SK-N-SH (cell line): ENCODE measurements at regions not wholly inside any gene's neighbourhood (a gene's known extent, or its start where the extent isn't known, plus 50 kb on each side); places are given as distances from the start of the nearest gene placed in this dataset.

ENCODE experiments used
- CTCF ChIA-PET: fragments of 300-600, 350-600 bp; formaldehyde crosslinking; extraction: SDS; loops from one replicate; lab custom pipeline; 2021; lab: Yijun Ruan, JAX
- POLR2A ChIA-PET: fragments of 350-600 bp; sonication (Branson Sonifier 250); formaldehyde crosslinking; extraction: SDS; loops from one replicate; lab custom pipeline; 2020; ENCODE audit warnings: antibody characterized with exemption, inconsistent platforms; lab: Yijun Ruan, JAX
- DNase-seq: peaks from one replicate; pipeline ENCODE4 v3.0.0; 2012
- H2AFZ ChIP-seq: fragments of 200-600 bp; sonication (generic); 2 replicates; pipeline ENCODE4 v1.8.1; 2016; ENCODE audit warnings: antibody characterized with exemption, mild to moderate bottlenecking, low read depth
- H3F3A ChIP-seq: fragments of 200-600 bp; sonication (generic); replicated peaks from 2 replicates; pipeline ENCODE3; 2016; ENCODE audit warnings: antibody characterized with exemption, mild to moderate bottlenecking; ENCODE audit not compliant: insufficient read depth
- H3K27ac ChIP-seq, 2 experiments: fragments of 200-500 bp in 1 of 2; fragments of 200-600 bp in 1 of 2; sonication (Bioruptor generic) in 1 of 2; sonication (generic), shearing (Covaris generic) in 1 of 2; 2 replicates each; pipeline versions ENCODE4 v1.5.1 to v1.6.1; 2014 to 2016; ENCODE audit warnings: low read depth in 2 of 2, inconsistent platforms in 1 of 2, low read length in 1 of 2, mild to moderate bottlenecking in 1 of 2, mixed read lengths in 1 of 2
- H3K27me3 ChIP-seq: fragments of 200-600 bp; sonication (generic), shearing (Covaris generic); 2 replicates; pipeline ENCODE4 v1.6.1; 2016; ENCODE audit warnings: mixed run types; ENCODE audit not compliant: insufficient read depth
- H3K36me3 ChIP-seq, 2 experiments: fragments of 200-500 bp in 1 of 2; fragments of 200-600 bp in 1 of 2; sonication (Bioruptor generic) in 1 of 2; sonication (generic) in 1 of 2; replicated peaks in 1 of 2; 2 replicates each; pipeline versions ENCODE3 to v1.5.1; 2014 to 2016; ENCODE audit warnings: low read length in 1 of 2, mild to moderate bottlenecking in 1 of 2; ENCODE audit not compliant: insufficient read depth in 2 of 2, control insufficient read depth in 1 of 2
- H3K4me1 ChIP-seq, 2 experiments: fragments of 200-500 bp in 1 of 2; fragments of 200-600 bp in 1 of 2; sonication (Bioruptor generic) in 1 of 2; sonication (generic), shearing (Covaris generic) in 1 of 2; 2 replicates each; pipeline versions ENCODE4 v1.5.1 to v1.6.1; 2014 to 2016; ENCODE audit warnings: low read depth in 1 of 2, low read length in 1 of 2, mixed run types in 1 of 2; ENCODE audit not compliant: insufficient read depth in 2 of 2, control insufficient read depth in 1 of 2
- H3K4me2 ChIP-seq: fragments of 200-600 bp; sonication (generic), shearing (Covaris generic); 2 replicates; pipeline ENCODE4 v1.6.1; 2017; ENCODE audit warnings: mixed run types
- H3K4me3 ChIP-seq, 2 experiments: fragments of 200-500 bp in 1 of 2; fragments of 200-600 bp in 1 of 2; sonication (Bioruptor generic) in 1 of 2; sonication (generic), shearing (Covaris generic) in 1 of 2; 2 replicates each; pipeline versions ENCODE4 v1.5.1 to v1.8.1; 2014 to 2016; ENCODE audit warnings: low read depth in 2 of 2, inconsistent platforms in 1 of 2, low read length in 1 of 2, mild to moderate bottlenecking in 1 of 2, mixed read lengths in 1 of 2, moderate library complexity in 1 of 2
- H3K79me2 ChIP-seq: fragments of 200-600 bp; sonication (generic); 2 replicates; pipeline ENCODE4 v1.8.1; 2017; ENCODE audit warnings: mild to moderate bottlenecking; ENCODE audit not compliant: insufficient read depth
- H3K9ac ChIP-seq: fragments of 200-600 bp; sonication (generic); 2 replicates; pipeline ENCODE4 v1.6.1; 2017; ENCODE audit warnings: mixed run types
- H3K9me2 ChIP-seq: fragments of 200-600 bp; sonication (generic); 2 replicates; pipeline ENCODE4 v1.6.1; 2017; ENCODE audit warnings: mixed run types
- H3K9me3 ChIP-seq: fragments of 200-600 bp; sonication (generic); 2 replicates; pipeline ENCODE4 v1.6.1; 2017; ENCODE audit warnings: mixed run types, mild to moderate bottlenecking, moderate library complexity
- H4K20me1 ChIP-seq: fragments of 200-600 bp; sonication (generic); 2 replicates; pipeline ENCODE4 v1.6.1; 2017; ENCODE audit warnings: mild to moderate bottlenecking, mixed run types; ENCODE audit not compliant: insufficient read depth
- CTCF ChIP-seq: fragments of 200-600 bp; sonication (generic); IDR thresholded peaks from 2 replicates; pipeline ENCODE4 v1.6.1; 2017; ENCODE audit warnings: antibody characterized with exemption, mild to moderate bottlenecking, moderate library complexity
- ELF1 ChIP-seq: IDR thresholded peaks from 2 replicates; pipeline ENCODE4 v1.4.0; 2012
- EP300 ChIP-seq, 2 experiments: IDR thresholded peaks; 2 replicates each; pipeline versions ENCODE4 v1.4.0 to v1.6.1; 2012; ENCODE audit warnings: borderline replicate concordance in 1 of 2, low read depth in 1 of 2, low read length in 1 of 2
- EZH2phosphoT487 ChIP-seq: fragments of 200-600 bp; sonication (generic); IDR thresholded peaks from 2 replicates; pipeline ENCODE4 v1.6.1; 2017; ENCODE audit warnings: low read depth, mixed run types, mild to moderate bottlenecking, antibody characterized with exemption, moderate library complexity, borderline replicate concordance
- FOXJ3 ChIP-seq: sonication (generic); formaldehyde crosslinking; IDR thresholded peaks from 2 replicates; pipeline ENCODE4 v1.5.1; 2020; ENCODE audit warnings: mild to moderate bottlenecking, missing genetic modification reagents
- FOXM1 ChIP-seq: IDR thresholded peaks from 2 replicates; pipeline ENCODE4 v1.4.0; 2012; ENCODE audit warnings: low read depth, mild to moderate bottlenecking
- GATA2 ChIP-seq: sonication (generic); formaldehyde crosslinking; IDR thresholded peaks from 2 replicates; pipeline ENCODE4 v1.5.0; 2020; ENCODE audit warnings: mild to moderate bottlenecking, missing genetic modification reagents
- IRF3 ChIP-seq: fragments of 150-350 bp; IDR thresholded peaks from 2 replicates; pipeline ENCODE4 v1.6.1; 2016; ENCODE audit warnings: mild to moderate bottlenecking, low read depth, low read length
- MEF2A ChIP-seq: IDR thresholded peaks from 2 replicates; pipeline ENCODE4 v1.4.0; 2012; ENCODE audit warnings: low read depth, borderline replicate concordance
- NFIC ChIP-seq: IDR thresholded peaks from 2 replicates; pipeline ENCODE4 v1.4.0; 2012; ENCODE audit warnings: borderline replicate concordance
- POLR2AphosphoS5 ChIP-seq: IDR thresholded peaks from 2 replicates; pipeline ENCODE4 v1.6.1; 2012; ENCODE audit warnings: low read depth, low read length
- REST ChIP-seq: IDR thresholded peaks from 2 replicates; pipeline ENCODE4 v1.6.1; 2012; ENCODE audit warnings: mild to moderate bottlenecking, low read depth, low read length, moderate library complexity
- RXRA ChIP-seq: IDR thresholded peaks from 2 replicates; pipeline ENCODE4 v1.4.0; 2012; ENCODE audit warnings: low read depth, mild to moderate bottlenecking, borderline replicate concordance
- SIN3A ChIP-seq: IDR thresholded peaks from 2 replicates; pipeline ENCODE4 v1.6.1; 2012; ENCODE audit warnings: low read depth, mild to moderate bottlenecking, low read length, moderate library complexity, borderline replicate concordance
- SMC3 ChIP-seq: IDR thresholded peaks from 2 replicates; pipeline ENCODE4 v1.6.1; 2012; ENCODE audit warnings: low read depth, low read length, improper control_type of control experiment
- USF1 ChIP-seq: IDR thresholded peaks from 2 replicates; pipeline ENCODE4 v1.4.0; 2012; ENCODE audit warnings: low read depth, borderline replicate concordance
- ZBTB33 ChIP-seq: IDR thresholded peaks from 2 replicates; pipeline ENCODE4 v1.4.0; 2012; ENCODE audit warnings: low read depth, borderline replicate concordance
- WGBS: methylation state at CpG from one replicate; pipeline ENCODE4 v1.1.6; 2017; ENCODE audit warnings: low lambda C conversion rate; 5-methylcytosine and 5-hydroxymethylcytosine counted together
- TF ChIP-seq, protein P1 (sequence below): fragments of 150-350 bp; IDR thresholded peaks from 2 replicates; pipeline ENCODE4 v1.6.1; 2017; ENCODE audit warnings: antibody characterized with exemption, low read length, low read depth, borderline replicate concordance

DNA sequence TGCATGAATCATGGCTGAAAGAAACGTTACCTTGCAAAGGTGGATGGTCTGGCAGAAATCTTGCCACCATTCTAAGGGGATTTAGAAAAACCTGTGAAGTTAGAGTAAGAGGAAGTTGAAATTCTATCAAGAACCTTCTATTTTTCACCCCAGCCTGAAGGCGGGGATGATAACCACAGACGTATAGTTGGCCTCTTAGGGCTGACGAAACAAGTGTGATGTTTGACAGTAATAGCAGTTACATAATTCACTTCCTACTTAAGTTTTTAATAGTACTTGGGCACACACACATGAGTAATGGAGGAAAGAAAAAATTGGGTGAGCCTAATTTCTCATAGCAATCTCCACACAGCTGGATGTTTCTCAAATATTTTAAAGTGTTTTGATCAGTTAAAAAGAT lies 336.6 kb upstream of the SALL3 start:
- Histone ChIP-seq H3K9me2 (no peaks in the 10 kb centered on the region), H3K4me1 (no peaks in the 10 kb centered on the region), H3K36me3 (no peaks in the 10 kb centered on the region), H3K27me3 (no peaks in the 10 kb centered on the region), H3K9me3 (no peaks in the 10 kb centered on the region), H3K4me2 (no peak overlapping the region), H3F3A (no peaks in the 10 kb centered on the region), H3K9ac (no peak overlapping the region), H3K4me3 (no peak overlapping the region), H2AFZ (no peak overlapping the region), H3K79me2 (no peaks in the 10 kb centered on the region), H4K20me1 (no peaks in the 10 kb centered on the region), H3K27ac (no peak overlapping the region)
- no peak for DNase-seq
- WGBS = 16% methylated on average over 4 of the region's 4 CpGs
- TF ChIP-seq GATA2 (CRISPR knock-in tag) (no peak), SMC3 (no peak), NFIC (no peak), CTCF (no peak), FOXM1 (no peak), EZH2phosphoT487 (no peak)
- ChIA-PET CTCF (no interaction called here), POLR2A (no interaction called here)

GRCh38 chr18:78643981-78644380 lies 335.6 kb upstream of the SALL3 start:
- no peak for DNase-seq
- H4K20me1 ChIP-seq = no peaks in the 10 kb centered on the region
- no peaks in the 10 kb centered on the region for H3K9me3 ChIP-seq
- no peak overlapping the region for H3K27ac ChIP-seq
- H2AFZ ChIP-seq = no peak overlapping the region
- no peaks in the 10 kb centered on the region for H3K79me2 ChIP-seq
- H3K9me2 ChIP-seq = no peaks in the 10 kb centered on the region
- H3K4me2 ChIP-seq = no peak overlapping the region
- ChIA-PET CTCF (no interaction called here), POLR2A (no interaction called here)
- H3K36me3 ChIP-seq = no peaks in the 10 kb centered on the region
- H3K4me1 ChIP-seq = no peaks in the 10 kb centered on the region
- no peak overlapping the region for H3K4me3 ChIP-seq
- WGBS = no CpG with 5 or more reads among the region's 14 CpGs
- no peak overlapping the region for H3K9ac ChIP-seq
- no peaks in the 10 kb centered on the region for H3K27me3 ChIP-seq
- no peaks in the 10 kb centered on the region for H3F3A ChIP-seq
- no peak for TF ChIP-seq FOXJ3 (CRISPR knock-in tag)
- no peak for TF ChIP-seq RXRA
- TF ChIP-seq SIN3A = no peak
- no peak for TF ChIP-seq USF1
- no peak for TF ChIP-seq ZBTB33
- TF ChIP-seq EP300 (IDR thresholded peaks at IDR 0.05; ENCODE audit: borderline replicate concordance in 1 of 2, low read depth in 1 of 2, low read length in 1 of 2) = no peak
- no peak for TF ChIP-seq MEF2A
- TF ChIP-seq POLR2AphosphoS5 = no peak
- TF ChIP-seq IRF3 = no peak
- no peak for TF ChIP-seq FOXM1
- TF ChIP-seq ELF1 = no peak
- no peak for TF ChIP-seq REST
- TF ChIP-seq, protein P1, sequence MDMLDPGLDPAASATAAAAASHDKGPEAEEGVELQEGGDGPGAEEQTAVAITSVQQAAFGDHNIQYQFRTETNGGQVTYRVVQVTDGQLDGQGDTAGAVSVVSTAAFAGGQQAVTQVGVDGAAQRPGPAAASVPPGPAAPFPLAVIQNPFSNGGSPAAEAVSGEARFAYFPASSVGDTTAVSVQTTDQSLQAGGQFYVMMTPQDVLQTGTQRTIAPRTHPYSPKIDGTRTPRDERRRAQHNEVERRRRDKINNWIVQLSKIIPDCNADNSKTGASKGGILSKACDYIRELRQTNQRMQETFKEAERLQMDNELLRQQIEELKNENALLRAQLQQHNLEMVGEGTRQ = no peak
